ENCODE measurements at regions not wholly inside any gene's neighbourhood (a gene's known extent, or its start where the extent isn't known, plus 50 kb on each side); places are given as distances from the start of the nearest gene placed in this dataset.

- TF ChIP-seq TAF1 (IDR thresholded peaks at IDR 0.05; ENCODE audit: borderline replicate concordance, low read depth, low read length) (no peak), POLR2AphosphoS5 (IDR thresholded peaks at IDR 0.05; ENCODE audit: low read depth, low read length) (no peak), POLR2A (IDR thresholded peaks at IDR 0.05; ENCODE audit: low read depth, low read length) (no peak)
- FAIRE-seq (no peak), DNase-seq (ENCODE audit: insufficient read length) (no peak)
Measured at GRCh38 chr7:16079723-16080122, 341.6 kb downstream of the CRPPA start.

- FAIRE-seq (no peak), DNase-seq (ENCODE audit: insufficient read length) (no peak)
- no peak for TF ChIP-seq POLR2AphosphoS5 (IDR thresholded peaks at IDR 0.05; ENCODE audit: low read depth, low read length)
- TF ChIP-seq TAF1 (IDR thresholded peaks at IDR 0.05; ENCODE audit: borderline replicate concordance, low read depth, low read length) = no peak
- TF ChIP-seq POLR2A (IDR thresholded peaks at IDR 0.05; ENCODE audit: low read depth, low read length) = no peak
Measured at GRCh38 chr7:16078076-16078952, 343.0 kb downstream of the CRPPA start.

- DNase-seq (ENCODE audit: insufficient read length) (peak; percentile 4), FAIRE-seq (peak; percentile 56)
- TF ChIP-seq TAF1 (IDR thresholded peaks at IDR 0.05; ENCODE audit: borderline replicate concordance, low read depth, low read length) = no peak
- TF ChIP-seq POLR2A (IDR thresholded peaks at IDR 0.05; ENCODE audit: low read depth, low read length) = no peak
- TF ChIP-seq POLR2AphosphoS5 (IDR thresholded peaks at IDR 0.05; ENCODE audit: low read depth, low read length) = no peak
Measured at GRCh38 chr7:16071246-16071857, 350.0 kb downstream of the CRPPA start.

- FAIRE-seq (no peak), DNase-seq (ENCODE audit: insufficient read length) (no peak)
- TF ChIP-seq TAF1 (IDR thresholded peaks at IDR 0.05; ENCODE audit: borderline replicate concordance, low read depth, low read length) (no peak), POLR2AphosphoS5 (IDR thresholded peaks at IDR 0.05; ENCODE audit: low read depth, low read length) (no peak), POLR2A (IDR thresholded peaks at IDR 0.05; ENCODE audit: low read depth, low read length) (no peak)
Measured at GRCh38 chr7:16070806-16071205, 350.5 kb downstream of the CRPPA start.

- TF ChIP-seq POLR2A (IDR thresholded peaks at IDR 0.05; ENCODE audit: low read depth, low read length) (no peak), POLR2AphosphoS5 (IDR thresholded peaks at IDR 0.05; ENCODE audit: low read depth, low read length) (no peak), TAF1 (IDR thresholded peaks at IDR 0.05; ENCODE audit: borderline replicate concordance, low read depth, low read length) (no peak)
- DNase-seq (ENCODE audit: insufficient read length) (no peak), FAIRE-seq (no peak)
Measured at GRCh38 chr7:16069998-16070397, 351.3 kb downstream of the CRPPA start.

GRCh38 chr7:16068183-16068582 is 353.2 kb downstream of the CRPPA start:
- no peak for TF ChIP-seq POLR2AphosphoS5 (IDR thresholded peaks at IDR 0.05; ENCODE audit: low read depth, low read length)
- no peak for TF ChIP-seq TAF1 (IDR thresholded peaks at IDR 0.05; ENCODE audit: borderline replicate concordance, low read depth, low read length)
- no peak for TF ChIP-seq POLR2A (IDR thresholded peaks at IDR 0.05; ENCODE audit: low read depth, low read length)
- DNase-seq (ENCODE audit: insufficient read length) (no peak), FAIRE-seq (no peak)

GRCh38 chr7:16067711-16068110 is 353.6 kb downstream of the CRPPA start:
- TF ChIP-seq POLR2AphosphoS5 (IDR thresholded peaks at IDR 0.05; ENCODE audit: low read depth, low read length) = no peak
- TF ChIP-seq POLR2A (IDR thresholded peaks at IDR 0.05; ENCODE audit: low read depth, low read length) = no peak
- no peak for TF ChIP-seq TAF1 (IDR thresholded peaks at IDR 0.05; ENCODE audit: borderline replicate concordance, low read depth, low read length)
- DNase-seq (ENCODE audit: insufficient read length) (no peak), FAIRE-seq (no peak)

GRCh38 chr7:16066805-16067459 is 354.4 kb downstream of the CRPPA start:
- no peak for TF ChIP-seq TAF1 (IDR thresholded peaks at IDR 0.05; ENCODE audit: borderline replicate concordance, low read depth, low read length)
- no peak for TF ChIP-seq POLR2A (IDR thresholded peaks at IDR 0.05; ENCODE audit: low read depth, low read length)
- TF ChIP-seq POLR2AphosphoS5 (IDR thresholded peaks at IDR 0.05; ENCODE audit: low read depth, low read length) = no peak
- FAIRE-seq (no peak), DNase-seq (ENCODE audit: insufficient read length) (no peak)

- DNase-seq (ENCODE audit: insufficient read length) = no peak
- TF ChIP-seq POLR2A (IDR thresholded peaks at IDR 0.05; ENCODE audit: low read depth, low read length) = no peak
- FAIRE-seq = no peak
Measured at GRCh38 chr7:16065939-16066338, 355.4 kb downstream of the CRPPA start.

GRCh38 chr7:16063716-16064675 is 357.3 kb downstream of the CRPPA start:
- TF ChIP-seq POLR2A (IDR thresholded peaks at IDR 0.05; ENCODE audit: low read depth, low read length) (no peak), POLR2AphosphoS5 (IDR thresholded peaks at IDR 0.05; ENCODE audit: low read depth, low read length) (no peak), TAF1 (IDR thresholded peaks at IDR 0.05; ENCODE audit: borderline replicate concordance, low read depth, low read length) (no peak)
- FAIRE-seq (no peak), DNase-seq (ENCODE audit: insufficient read length) (no peak)

- FAIRE-seq (no peak), DNase-seq (ENCODE audit: insufficient read length) (no peak)
- TF ChIP-seq TAF1 (IDR thresholded peaks at IDR 0.05; ENCODE audit: borderline replicate concordance, low read depth, low read length) (no peak), POLR2AphosphoS5 (IDR thresholded peaks at IDR 0.05; ENCODE audit: low read depth, low read length) (no peak), POLR2A (IDR thresholded peaks at IDR 0.05; ENCODE audit: low read depth, low read length) (no peak)
Measured at GRCh38 chr7:16063221-16063620, 358.1 kb downstream of the CRPPA start.

Data from GM12892 (cell line).